ENCODE measurements at regions not wholly inside any gene's neighbourhood (a gene's known extent, or its start where the extent isn't known, plus 50 kb on each side); places are given as distances from the start of the nearest gene placed in this dataset.

DNA sequence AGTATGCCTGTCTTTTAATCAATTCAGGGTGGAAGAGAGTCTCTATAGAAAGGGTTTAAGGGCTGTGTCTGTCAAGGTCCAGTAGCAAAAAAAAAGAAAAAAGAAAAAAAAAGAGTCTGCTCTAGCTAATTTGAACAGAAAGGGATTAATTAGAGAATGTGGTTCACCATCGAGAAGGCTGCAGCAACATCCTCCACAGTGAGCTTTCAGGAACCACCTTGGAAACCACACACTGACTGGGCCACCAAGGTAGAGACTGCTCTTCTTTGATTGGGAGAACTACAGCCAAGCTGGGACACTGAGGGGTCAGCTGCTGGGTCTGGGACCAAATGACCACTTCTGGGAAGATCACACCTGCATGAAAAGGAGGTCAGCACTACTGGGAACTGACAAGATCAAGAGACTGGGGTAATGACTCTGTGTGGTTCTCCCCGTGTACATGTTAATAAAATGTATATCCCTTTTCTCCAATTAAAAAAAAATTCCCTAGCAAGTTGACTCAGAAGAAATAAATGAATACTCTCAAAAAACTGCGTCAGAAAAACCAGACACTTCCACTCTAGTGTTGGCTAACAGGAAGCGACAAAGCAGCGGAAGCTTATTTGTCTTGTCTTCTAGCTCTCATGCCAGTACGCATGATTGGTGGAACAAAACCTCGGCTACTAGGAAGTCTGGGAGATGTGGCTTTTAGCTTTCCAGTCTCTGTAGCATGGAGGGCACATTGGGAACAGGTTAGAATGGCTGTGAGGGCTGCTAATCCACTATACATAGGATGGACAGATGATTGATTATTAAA is 60.0 kb upstream of the IVNS1ABP start:
- DNase-seq (ENCODE audit: extremely low spot score, unreplicated experiment) = no peak
- Mint-ChIP-seq H3K4me1 (ENCODE audit: unreplicated experiment) (no peaks in the 10 kb centered on the region), H3K4me3 (no peak overlapping the region), H3K36me3 (no peaks in the 10 kb centered on the region), H3K27me3 (no peaks in the 10 kb centered on the region), H3K27ac (no peak overlapping the region), H3K9me3 (no peaks in the 10 kb centered on the region)
- TF ChIP-seq, protein P1, sequence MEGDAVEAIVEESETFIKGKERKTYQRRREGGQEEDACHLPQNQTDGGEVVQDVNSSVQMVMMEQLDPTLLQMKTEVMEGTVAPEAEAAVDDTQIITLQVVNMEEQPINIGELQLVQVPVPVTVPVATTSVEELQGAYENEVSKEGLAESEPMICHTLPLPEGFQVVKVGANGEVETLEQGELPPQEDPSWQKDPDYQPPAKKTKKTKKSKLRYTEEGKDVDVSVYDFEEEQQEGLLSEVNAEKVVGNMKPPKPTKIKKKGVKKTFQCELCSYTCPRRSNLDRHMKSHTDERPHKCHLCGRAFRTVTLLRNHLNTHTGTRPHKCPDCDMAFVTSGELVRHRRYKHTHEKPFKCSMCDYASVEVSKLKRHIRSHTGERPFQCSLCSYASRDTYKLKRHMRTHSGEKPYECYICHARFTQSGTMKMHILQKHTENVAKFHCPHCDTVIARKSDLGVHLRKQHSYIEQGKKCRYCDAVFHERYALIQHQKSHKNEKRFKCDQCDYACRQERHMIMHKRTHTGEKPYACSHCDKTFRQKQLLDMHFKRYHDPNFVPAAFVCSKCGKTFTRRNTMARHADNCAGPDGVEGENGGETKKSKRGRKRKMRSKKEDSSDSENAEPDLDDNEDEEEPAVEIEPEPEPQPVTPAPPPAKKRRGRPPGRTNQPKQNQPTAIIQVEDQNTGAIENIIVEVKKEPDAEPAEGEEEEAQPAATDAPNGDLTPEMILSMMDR (conservative IDR thresholded peaks at IDR 0.05) = no peak

DNA sequence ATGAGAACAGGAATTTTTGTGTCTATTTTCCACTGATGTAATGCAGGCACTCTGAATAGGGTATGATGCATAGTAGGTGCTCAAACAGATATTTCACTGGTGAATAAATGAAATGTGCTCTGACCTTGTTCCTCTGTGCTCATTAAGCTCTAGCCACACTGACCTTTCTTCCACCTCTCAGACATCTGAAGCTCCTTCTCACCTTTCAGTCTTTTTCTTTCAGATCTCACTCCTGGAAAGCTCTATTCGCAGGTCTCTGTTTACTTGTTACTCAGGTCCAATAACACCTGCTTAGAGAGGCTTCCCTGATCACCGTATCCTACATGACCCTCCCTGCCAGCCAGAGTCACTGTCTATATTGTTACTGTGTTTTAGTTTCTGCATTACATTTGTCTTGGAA is 59.2 kb upstream of the IVNS1ABP start:
- Mint-ChIP-seq H3K27ac (no peak overlapping the region), H3K36me3 (no peaks in the 10 kb centered on the region), H3K27me3 (no peaks in the 10 kb centered on the region), H3K9me3 (no peaks in the 10 kb centered on the region), H3K4me3 (no peak overlapping the region), H3K4me1 (ENCODE audit: unreplicated experiment) (no peaks in the 10 kb centered on the region)
- no peak for DNase-seq (ENCODE audit: extremely low spot score, unreplicated experiment)
- TF ChIP-seq, protein P1 (conservative IDR thresholded peaks at IDR 0.05) = no peak

DNA sequence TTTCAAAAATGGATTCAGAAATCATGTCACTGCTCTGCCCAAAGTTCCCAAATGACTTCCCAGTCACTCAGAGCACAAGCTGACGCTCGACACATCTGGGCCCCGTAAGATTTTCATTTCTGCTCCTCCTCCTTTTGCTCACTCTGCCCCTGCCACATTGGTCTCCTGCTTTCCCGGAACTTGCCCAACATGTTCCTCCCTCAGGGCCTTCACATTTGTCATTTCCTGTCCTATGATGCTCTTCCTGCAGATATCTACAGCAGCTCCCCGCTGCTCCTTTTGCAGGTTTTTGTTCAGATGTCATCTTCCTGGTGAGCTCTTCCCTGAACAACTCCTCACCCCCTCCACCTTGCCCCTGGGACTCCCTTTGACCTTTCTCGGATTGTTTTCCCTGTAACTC is 58.5 kb upstream of the IVNS1ABP start:
- Mint-ChIP-seq H3K4me3 (no peak overlapping the region), H3K36me3 (no peaks in the 10 kb centered on the region), H3K9me3 (no peaks in the 10 kb centered on the region), H3K27ac (no peak overlapping the region), H3K27me3 (no peaks in the 10 kb centered on the region), H3K4me1 (ENCODE audit: unreplicated experiment) (no peaks in the 10 kb centered on the region)
- no peak for DNase-seq (ENCODE audit: extremely low spot score, unreplicated experiment)
- TF ChIP-seq, protein P1 (conservative IDR thresholded peaks at IDR 0.05) = no peak

DNA sequence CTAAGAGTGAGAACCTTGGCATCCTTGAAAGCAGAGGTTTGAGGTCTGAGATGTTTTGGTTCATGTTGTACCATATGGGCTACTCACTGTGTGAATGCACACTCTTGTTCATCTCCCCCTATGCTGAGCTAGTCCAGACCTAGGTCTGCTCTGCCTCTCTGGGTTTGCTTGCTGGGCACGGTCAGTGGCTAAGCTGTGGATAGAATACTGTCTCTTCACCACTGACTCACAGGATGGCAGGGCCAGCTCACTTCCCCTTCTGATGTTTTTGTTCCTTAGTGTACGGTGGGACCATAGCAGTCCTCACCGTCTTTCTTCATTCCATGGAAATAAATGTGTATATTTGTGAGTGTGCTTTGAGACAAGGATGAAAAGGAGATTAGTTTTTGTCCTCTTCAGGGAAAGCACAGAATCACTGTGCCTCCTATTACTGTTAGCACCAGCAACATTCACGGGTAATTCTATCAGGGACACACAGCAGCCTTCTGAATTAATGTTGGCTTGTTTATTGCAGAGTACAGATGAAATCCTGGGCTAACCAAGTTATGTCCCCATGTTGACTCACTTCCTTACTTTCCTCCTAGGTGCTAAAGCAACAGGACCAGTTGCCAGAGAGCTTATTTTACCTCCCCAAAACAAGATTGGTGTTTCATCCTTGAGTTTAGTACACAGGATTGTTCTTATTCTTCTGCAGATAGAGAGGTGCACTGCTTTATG is 56.9 kb upstream of the IVNS1ABP start:
- no peaks in the 10 kb centered on the region for H3K9me3 Mint-ChIP-seq
- H3K36me3 Mint-ChIP-seq = no peaks in the 10 kb centered on the region
- H3K27ac Mint-ChIP-seq = no peak overlapping the region
- DNase-seq (ENCODE audit: extremely low spot score, unreplicated experiment) = no peak
- H3K27me3 Mint-ChIP-seq = no peaks in the 10 kb centered on the region
- H3K4me1 Mint-ChIP-seq (ENCODE audit: unreplicated experiment) = no peaks in the 10 kb centered on the region
- TF ChIP-seq, protein P1 (conservative IDR thresholded peaks at IDR 0.05) = no peak
- no peak overlapping the region for H3K4me3 Mint-ChIP-seq

DNA sequence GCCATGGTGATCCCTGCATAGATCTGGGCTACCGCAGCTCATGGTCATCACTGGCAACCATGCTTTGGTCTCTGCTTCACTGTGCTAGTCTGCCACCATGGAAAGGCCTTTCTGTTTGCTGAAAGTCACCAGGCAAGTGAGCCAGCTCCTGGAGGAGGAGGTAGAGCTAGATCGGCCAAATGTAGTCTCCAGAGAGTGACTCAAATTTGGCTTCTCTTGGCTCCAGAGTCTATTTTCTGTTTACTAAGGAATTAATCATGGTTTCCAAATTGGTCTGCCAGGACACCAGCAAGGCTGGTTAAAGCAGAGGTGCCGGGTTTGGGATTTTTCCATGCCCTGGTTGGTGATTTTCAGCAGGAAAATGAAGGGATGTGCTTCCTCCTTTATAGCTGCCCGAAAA is 52.7 kb upstream of the IVNS1ABP start:
- Mint-ChIP-seq H3K27me3 (no peaks in the 10 kb centered on the region), H3K36me3 (no peaks in the 10 kb centered on the region), H3K4me1 (ENCODE audit: unreplicated experiment) (peaks cover 4% of the 10 kb centered on the region), H3K27ac (no peak overlapping the region), H3K4me3 (no peak overlapping the region), H3K9me3 (no peaks in the 10 kb centered on the region)
- no peak for DNase-seq (ENCODE audit: extremely low spot score, unreplicated experiment)
- TF ChIP-seq, protein P1 (conservative IDR thresholded peaks at IDR 0.05) = no peak

All from type B pancreatic cell (in vitro differentiated cells).